ENCODE measurements at regions not wholly inside any gene's neighbourhood (a gene's known extent, or its start where the extent isn't known, plus 50 kb on each side); places are given as distances from the start of the nearest gene placed in this dataset.

DNA sequence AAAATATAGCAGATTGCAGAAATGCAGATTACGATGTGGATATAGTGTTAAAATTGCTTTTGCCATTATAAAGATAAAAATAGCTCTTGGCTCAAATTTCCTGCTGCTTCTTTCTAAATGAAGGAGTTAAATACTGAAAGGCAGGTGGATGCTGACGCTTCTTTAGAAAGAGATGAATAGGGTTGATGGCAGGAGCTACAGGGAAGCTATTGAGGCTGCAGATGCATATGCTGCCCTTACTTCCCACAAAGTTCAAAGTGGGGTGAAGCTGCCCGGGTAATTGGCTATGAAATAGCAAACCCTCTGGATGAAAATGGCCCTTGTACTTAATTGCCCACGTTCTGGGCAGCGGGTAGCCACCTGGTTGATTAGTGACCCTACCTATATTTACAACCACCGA lies 379.5 kb downstream of the ZIC3 start:
- no peak overlapping the region for H2AFZ ChIP-seq (ENCODE audit: low read depth, low read length)
- no peak overlapping the region for H3K4me2 ChIP-seq (ENCODE audit: insufficient read depth, low read length)
- CTCF ChIA-PET (ENCODE audit: low intra/inter-chr PET ratio) = no interaction called here
- H3K4me1 ChIP-seq (replicated peaks in 1 of 2; ENCODE audit: control insufficient read depth in 2 of 2, insufficient read depth in 2 of 2, low read length in 2 of 2) = no peaks in the 10 kb centered on the region
- in situ Hi-C loops (cut with MboI) (no loop called here), intact Hi-C loops (cut with micrococcal nuclease) (no loop called here)
- BruUV-seq (replicated peaks) = no TSS peak
- no peaks in the 10 kb centered on the region for H4K20me1 ChIP-seq (replicated peaks; ENCODE audit: control insufficient read depth, insufficient read depth, low read length)
- no peak for DNase-seq (ENCODE audit: extremely low read depth in 1 of 4, low spot score in 3 of 4)
- no peaks in the 10 kb centered on the region for H3K36me3 ChIP-seq (ENCODE audit: control insufficient read depth, insufficient read depth, low read length)
- no peaks in the 10 kb centered on the region for H3K9me3 ChIP-seq (replicated peaks; ENCODE audit: control insufficient read depth, insufficient read depth, low read depth, low read length)
- no peaks in the 10 kb centered on the region for H3K79me2 ChIP-seq (ENCODE audit: control insufficient read depth, insufficient read depth, low read length)
- H3K27ac ChIP-seq (ENCODE audit: extremely low read depth, low read depth, low read length) = no peak overlapping the region
- no peak for FAIRE-seq
- POLR2A ChIA-PET = interaction anchor here (0.9 kb wide), 1 partner anchor 35 kb away, joined by 3 read pairs; no protein-coding TSS in a partner anchor
- H3K9me1 ChIP-seq (ENCODE audit: control insufficient read depth, insufficient read depth, low read length) = no peaks in the 10 kb centered on the region
- no peak for ATAC-seq
- no peak overlapping the region for H3K9ac ChIP-seq (ENCODE audit: insufficient read depth in 1 of 2, low read depth in 2 of 2, low read length in 2 of 2)
- 0% methylated on average over 6 of the region's 6 CpGs for WGBS (ENCODE audit: insufficient coverage, low coverage, missing lambda C conversion rate)
- H3K4me3 ChIP-seq = no peak overlapping the region
- H3K27me3 ChIP-seq (ENCODE audit: control insufficient read depth in 2 of 2, insufficient read depth in 2 of 2, low read length in 2 of 2) = no peaks in the 10 kb centered on the region
- no peak for TF ChIP-seq ZNF384 (IDR thresholded peaks at IDR 0.05; ENCODE audit: low read depth, low read length)
- TF ChIP-seq CEBPB (tag; IDR thresholded peaks at IDR 0.05) = no peak
- no peak for TF ChIP-seq RBM14 (IDR thresholded peaks at IDR 0.05; ENCODE audit: borderline replicate concordance, insufficient read depth, low read depth, low read length)
- TF ChIP-seq CBX2 (IDR thresholded peaks at IDR 0.05; ENCODE audit: insufficient read depth, low read length, poor library complexity, severe bottlenecking) = no peak
- TF ChIP-seq, protein P1, sequence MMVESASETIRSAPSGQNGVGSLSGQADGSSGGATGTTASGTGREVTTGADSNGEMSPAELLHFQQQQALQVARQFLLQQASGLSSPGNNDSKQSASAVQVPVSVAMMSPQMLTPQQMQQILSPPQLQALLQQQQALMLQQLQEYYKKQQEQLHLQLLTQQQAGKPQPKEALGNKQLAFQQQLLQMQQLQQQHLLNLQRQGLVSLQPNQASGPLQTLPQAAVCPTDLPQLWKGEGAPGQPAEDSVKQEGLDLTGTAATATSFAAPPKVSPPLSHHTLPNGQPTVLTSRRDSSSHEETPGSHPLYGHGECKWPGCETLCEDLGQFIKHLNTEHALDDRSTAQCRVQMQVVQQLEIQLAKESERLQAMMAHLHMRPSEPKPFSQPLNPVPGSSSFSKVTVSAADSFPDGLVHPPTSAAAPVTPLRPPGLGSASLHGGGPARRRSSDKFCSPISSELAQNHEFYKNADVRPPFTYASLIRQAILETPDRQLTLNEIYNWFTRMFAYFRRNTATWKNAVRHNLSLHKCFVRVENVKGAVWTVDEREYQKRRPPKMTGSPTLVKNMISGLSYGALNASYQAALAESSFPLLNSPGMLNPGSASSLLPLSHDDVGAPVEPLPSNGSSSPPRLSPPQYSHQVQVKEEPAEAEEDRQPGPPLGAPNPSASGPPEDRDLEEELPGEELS (CRISPR knock-in tag; IDR thresholded peaks at IDR 0.05; ENCODE audit: borderline replicate concordance) = no peak
- TF ChIP-seq ZBTB7A (IDR thresholded peaks at IDR 0.05; ENCODE audit: borderline replicate concordance, control insufficient read depth, low read depth, low read length) = no peak
- no peak for TF ChIP-seq KAT8 (IDR thresholded peaks at IDR 0.05; ENCODE audit: low read depth)
- TF ChIP-seq NUFIP1 (IDR thresholded peaks at IDR 0.05; ENCODE audit: partially characterized antibody) = no peak
- TF ChIP-seq, protein P2, sequence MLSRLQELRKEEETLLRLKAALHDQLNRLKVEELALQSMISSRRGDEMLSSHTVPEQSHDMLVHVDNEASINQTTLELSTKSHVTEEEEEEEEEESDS (CRISPR knock-in tag; IDR thresholded peaks at IDR 0.05) = no peak
- TF ChIP-seq BRF1 (IDR thresholded peaks at IDR 0.05; ENCODE audit: borderline replicate concordance, extremely low read depth, insufficient read length) = no peak

All from K562 (cell line).